H9 (cell line): ENCODE measurements at regions not wholly inside any gene's neighbourhood (a gene's known extent, or its start where the extent isn't known, plus 50 kb on each side); places are given as distances from the start of the nearest gene placed in this dataset.

ENCODE experiments used
- DNase-seq: peaks from one replicate; pipeline ENCODE4 v3.0.0-alpha.2; 2017
- H2AFZ ChIP-seq: one replicate; pipeline ENCODE4 v1.6.1; 2013; ENCODE audit warnings: mild to moderate bottlenecking, low read length, control low read depth, moderate library complexity
- H2AK5ac ChIP-seq: 2 replicates; pipeline ENCODE4 v1.6.1; 2013; ENCODE audit warnings: low read length, control low read depth, mixed read lengths; ENCODE audit not compliant: insufficient read length
- H2BK120ac ChIP-seq: one replicate; pipeline ENCODE4 v1.6.1; 2013; ENCODE audit warnings: low read depth, mild to moderate bottlenecking, low read length, control low read depth, inconsistent platforms; ENCODE audit not compliant: poor library complexity, severe bottlenecking
- H2BK12ac ChIP-seq: 2 replicates; pipeline ENCODE4 v1.6.1; 2013; ENCODE audit warnings: low read length, control low read depth, mixed read lengths, low read depth; ENCODE audit not compliant: insufficient read length
- H2BK15ac ChIP-seq: 2 replicates; pipeline ENCODE4 v1.6.1; 2013; ENCODE audit warnings: low read depth, low read length, control low read depth
- H2BK20ac ChIP-seq: one replicate; pipeline ENCODE4 v1.6.1; 2013; ENCODE audit warnings: low read depth, mild to moderate bottlenecking, low read length, control low read depth, inconsistent platforms; ENCODE audit not compliant: poor library complexity, severe bottlenecking
- H2BK5ac ChIP-seq: 2 replicates; pipeline ENCODE4 v1.6.1; 2013; ENCODE audit warnings: low read length, control low read depth, mixed read lengths; ENCODE audit not compliant: insufficient read length
- H3K14ac ChIP-seq: 2 replicates; pipeline ENCODE4 v1.6.1; 2013; ENCODE audit warnings: low read length, control low read depth; ENCODE audit not compliant: insufficient read depth
- H3K18ac ChIP-seq: 2 replicates; pipeline ENCODE4 v1.6.1; 2013; ENCODE audit warnings: low read depth, mild to moderate bottlenecking, mixed read lengths, low read length, control low read depth; ENCODE audit not compliant: insufficient read length
- H3K23ac ChIP-seq: 2 replicates; pipeline ENCODE4 v1.6.1; 2013; ENCODE audit warnings: low read length, control low read depth, mixed read lengths, low read depth; ENCODE audit not compliant: insufficient read length
- H3K23me2 ChIP-seq: 2 replicates; pipeline ENCODE4 v1.6.1; 2013; ENCODE audit warnings: low read depth, mild to moderate bottlenecking, mixed read lengths, low read length, control low read depth; ENCODE audit not compliant: insufficient read length, poor library complexity, severe bottlenecking
- H3K27ac ChIP-seq: 2 replicates; pipeline ENCODE4 v1.5.1; 2013; ENCODE audit warnings: low read length, control low read depth, mixed read lengths, low read depth; ENCODE audit not compliant: insufficient read length
- H3K27me3 ChIP-seq: 2 replicates; pipeline ENCODE4 v1.6.1; 2013; ENCODE audit warnings: low read length, control low read depth, inconsistent platforms; ENCODE audit not compliant: insufficient read depth
- H3K4ac ChIP-seq: 2 replicates; pipeline ENCODE4 v1.6.1; 2013; ENCODE audit warnings: low read depth, mild to moderate bottlenecking, control low read depth, inconsistent platforms, low read length, moderate library complexity
- H3K4me1 ChIP-seq: 2 replicates; pipeline ENCODE4 v1.6.1; 2013; ENCODE audit warnings: low read length, control low read depth, inconsistent platforms; ENCODE audit not compliant: insufficient read depth
- H3K4me2 ChIP-seq: 2 replicates; pipeline ENCODE4 v1.6.1; 2013; ENCODE audit warnings: low read length, control low read depth, mixed read lengths; ENCODE audit not compliant: insufficient read length, insufficient read depth
- H3K56ac ChIP-seq: 2 replicates; pipeline ENCODE4 v1.6.1; 2013; ENCODE audit warnings: low read depth, mild to moderate bottlenecking, mixed read lengths, low read length, control low read depth; ENCODE audit not compliant: insufficient read length
- H3K79me1 ChIP-seq: 2 replicates; pipeline ENCODE4 v1.6.1; 2013; ENCODE audit warnings: low read depth, mild to moderate bottlenecking, moderate library complexity, low read length, control low read depth, inconsistent platforms; ENCODE audit not compliant: insufficient read depth, poor library complexity, severe bottlenecking
- H3K79me2 ChIP-seq: 2 replicates; pipeline ENCODE4 v1.6.1; 2013; ENCODE audit warnings: low read length, control low read depth, inconsistent platforms; ENCODE audit not compliant: insufficient read depth
- H3K9ac ChIP-seq: 2 replicates; pipeline ENCODE4 v1.6.1; 2013; ENCODE audit warnings: low read length, control low read depth, mixed read lengths; ENCODE audit not compliant: insufficient read length; ENCODE audit errors: extremely low read depth
- H3K9me3 ChIP-seq: one replicate; pipeline ENCODE4 v1.6.1; 2013; ENCODE audit warnings: low read depth, low read length, inconsistent platforms; ENCODE audit not compliant: control insufficient read depth
- H3T11ph ChIP-seq: one replicate; pipeline ENCODE4 v1.6.1; 2013; ENCODE audit warnings: mild to moderate bottlenecking, low read length, control low read depth, inconsistent platforms
- H4K20me1 ChIP-seq: one replicate; pipeline ENCODE4 v1.6.1; 2013; ENCODE audit not compliant: control insufficient read depth, insufficient read length, insufficient read depth
- H4K5ac ChIP-seq: 2 replicates; pipeline ENCODE4 v1.6.1; 2013; ENCODE audit warnings: low read depth, mild to moderate bottlenecking, mixed read lengths, low read length, control low read depth; ENCODE audit not compliant: insufficient read length
- H4K8ac ChIP-seq: replicated peaks from 2 replicates; pipeline ENCODE4 v1.6.1; 2013; ENCODE audit warnings: low read length, control low read depth, mixed read lengths, low read depth; ENCODE audit not compliant: insufficient read length
- H4K91ac ChIP-seq: 2 replicates; pipeline ENCODE4 v1.6.1; 2013; ENCODE audit warnings: low read depth, mild to moderate bottlenecking, moderate library complexity, mixed read lengths, low read length, control low read depth; ENCODE audit not compliant: insufficient read length
- H3K27ac Mint-ChIP-seq, 3 experiments: 2 replicates in 2 of 3; 3 replicates in 1 of 3; pipeline ENCODE4 v1.8.0; 2020 to 2021; ENCODE audit warnings: mixed read lengths in 3 of 3, mild to moderate bottlenecking in 1 of 3, moderate library complexity in 1 of 3
- H3K27me3 Mint-ChIP-seq: 2 replicates; pipeline ENCODE4 v1.8.0; 2021; ENCODE audit warnings: low read depth, mild to moderate bottlenecking, moderate library complexity, mixed read lengths
- H3K36me3 Mint-ChIP-seq, 3 experiments: 2 replicates in 2 of 3; 3 replicates in 1 of 3; pipeline ENCODE4 v1.8.0; 2020 to 2021; ENCODE audit warnings: low read depth in 3 of 3, mixed read lengths in 3 of 3; ENCODE audit not compliant: insufficient read depth in 1 of 3
- H3K4me1 Mint-ChIP-seq, 2 experiments: 2 replicates each; pipeline ENCODE4 v1.8.0; 2020; ENCODE audit warnings: mixed read lengths in 2 of 2
- H3K4me3 Mint-ChIP-seq, 2 experiments: 2 replicates in 1 of 2; 3 replicates in 1 of 2; pipeline ENCODE4 v1.8.0; 2020 to 2021; ENCODE audit warnings: mild to moderate bottlenecking in 2 of 2, mixed read lengths in 2 of 2, moderate library complexity in 1 of 2
- H3K9me3 Mint-ChIP-seq, 2 experiments: 2 replicates in 1 of 2; 3 replicates in 1 of 2; pipeline ENCODE4 v1.8.0; 2020; ENCODE audit warnings: mild to moderate bottlenecking in 2 of 2, mixed read lengths in 2 of 2, moderate library complexity in 1 of 2
- CTCF ChIP-seq: fragments of 200-600 bp; sonication (generic); conservative IDR thresholded peaks from 3 replicates; pipeline ENCODE4 v1.8.0; 2021; ENCODE audit warnings: antibody characterized with exemption, mild to moderate bottlenecking
- WGBS: extraction: QIAGEN DNeasy Blood & Tissue Kit; methylation state at CpG from one replicate; pipeline ENCODE4 v1.1.7; 2013; ENCODE audit warnings: missing lambda C conversion rate, low lambda C conversion rate, mixed read lengths; ENCODE audit not compliant: insufficient read length; ENCODE audit errors: extremely low coverage; 5-methylcytosine and 5-hydroxymethylcytosine counted together

GRCh38 chr2:128715360-128715759 is 396.7 kb upstream of the HS6ST1 start:
- Histone ChIP-seq H4K8ac (no peak overlapping the region), H3K9me3 (no peaks in the 10 kb centered on the region), H2AFZ (no peak overlapping the region), H2BK15ac (no peak overlapping the region), H3K79me2 (no peaks in the 10 kb centered on the region), H3K18ac (no peak overlapping the region), H3K9ac (no peak overlapping the region), H3T11ph (no peak overlapping the region), H4K91ac (no peak overlapping the region), H3K27me3 (no peaks in the 10 kb centered on the region), H3K4ac (no peak overlapping the region), H2BK12ac (no peak overlapping the region), H2BK120ac (no peak overlapping the region), H3K79me1 (no peaks in the 10 kb centered on the region), H3K23ac (no peak overlapping the region), H2BK20ac (no peak overlapping the region), H3K14ac (no peak overlapping the region), H3K23me2 (no peaks in the 10 kb centered on the region), H4K5ac (no peak overlapping the region), H4K20me1 (no peaks in the 10 kb centered on the region), H3K27ac (no peak overlapping the region), H3K4me2 (no peak overlapping the region), H2BK5ac (no peak overlapping the region), H2AK5ac (no peak overlapping the region), H3K4me1 (no peaks in the 10 kb centered on the region), H3K56ac (no peak overlapping the region)
- Mint-ChIP-seq H3K4me1 (peaks cover 12 to 20% of the 10 kb centered on the region in 2 experiments), H3K9me3 (no peaks in the 10 kb centered on the region; a peak in 1 of 5 replicates), H3K27ac (no peak overlapping the region), H3K4me3 (no peak overlapping the region), H3K36me3 (peaks cover 0 to 3% (median 0%) of the 10 kb centered on the region in 3 experiments; a peak in 1 of 7 replicates), H3K27me3 (peaks cover 4% of the 10 kb centered on the region)
- no peak for DNase-seq
- no peak for TF ChIP-seq CTCF
- WGBS, result no CpG with 5 or more reads among the region's 7 CpGs
